CD4-positive, alpha-beta T cell treated with Interleukin-15 for 4 hours (primary cell): ENCODE measurements at regions not wholly inside any gene's neighbourhood (a gene's known extent, or its start where the extent isn't known, plus 50 kb on each side); places are given as distances from the start of the nearest gene placed in this dataset.

Experiments
- DNase-seq: peaks from one replicate; pipeline ENCODE4 v3.0.0-alpha.2; 2020; ENCODE audit warnings: low spot score

GRCh38 chr9:129285979-129286772 lies 108.1 kb upstream of the IER5L start:
- DNase-seq: no peak

- no peak for DNase-seq
Measured at GRCh38 chr9:129285382-129285781, 107.3 kb upstream of the IER5L start.

GRCh38 chr9:129284607-129285291 lies 106.7 kb upstream of the IER5L start:
- DNase-seq: no peak

GRCh38 chr9:129283705-129284606 lies 105.9 kb upstream of the IER5L start:
- no peak for DNase-seq

GRCh38 chr9:129283291-129283691 lies 105.2 kb upstream of the IER5L start:
- DNase-seq: no peak

- no peak for DNase-seq
Measured at GRCh38 chr9:129282731-129283211, 104.7 kb upstream of the IER5L start.

- DNase-seq: no peak
Measured at GRCh38 chr9:129282272-129282671, 104.2 kb upstream of the IER5L start.

- DNase-seq: no peak
Measured at GRCh38 chr9:129281506-129282145, 103.6 kb upstream of the IER5L start.

- no peak for DNase-seq
Measured at GRCh38 chr9:129280623-129281271, 102.7 kb upstream of the IER5L start.

GRCh38 chr9:129280236-129280622 lies 102.2 kb upstream of the IER5L start:
- DNase-seq: no peak

GRCh38 chr9:129278391-129279237 lies 100.6 kb upstream of the IER5L start:
- DNase-seq: no peak

GRCh38 chr9:129276486-129277230 lies 98.6 kb upstream of the IER5L start:
- no peak for DNase-seq

GRCh38 chr9:129275626-129276247 lies 97.7 kb upstream of the IER5L start:
- no peak for DNase-seq

- no peak for DNase-seq
Measured at GRCh38 chr9:129273941-129274684, 96.1 kb upstream of the IER5L start.

GRCh38 chr9:129273136-129273895 lies 95.3 kb upstream of the IER5L start:
- no peak for DNase-seq

- DNase-seq: no peak
Measured at GRCh38 chr9:129272348-129273025, 94.4 kb upstream of the IER5L start.

GRCh38 chr9:129270903-129271431 lies 92.9 kb upstream of the IER5L start:
- no peak for DNase-seq
